Testis (tissue), 2 donors: ENCODE measurements at regions not wholly inside any gene's neighbourhood (a gene's known extent, or its start where the extent isn't known, plus 50 kb on each side); places are given as distances from the start of the nearest gene placed in this dataset.

ENCODE experiments used
- DNase-seq: peaks from one replicate; pipeline ENCODE4 v3.0.0-alpha.2; 2019
- H3K27ac ChIP-seq, 2 donors: fragments of 200-600 bp; sonication (generic); one replicate each; pipeline ENCODE4 v1.5.1; 2019
- H3K27me3 ChIP-seq: fragments of 200-600 bp; sonication (generic); one replicate; pipeline ENCODE4 v1.5.1; 2019
- H3K36me3 ChIP-seq: fragments of 200-600 bp; sonication (generic); one replicate; pipeline ENCODE4 v1.5.1; 2017; ENCODE audit warnings: low read depth; ENCODE audit errors: missing control alignments
- H3K4me1 ChIP-seq: fragments of 200-600 bp; sonication (generic); one replicate; pipeline ENCODE4 v1.5.1; 2019
- H3K4me3 ChIP-seq, 2 donors: fragments of 200-600 bp; sonication (generic); one replicate each; pipeline ENCODE4 v1.5.1; 2017 to 2019
- H3K9me3 ChIP-seq: fragments of 200-600 bp; sonication (generic); one replicate; pipeline ENCODE4 v1.5.1; 2017
- POLR2A ChIP-seq: fragments of 450-650 bp; IDR thresholded peaks from one replicate; pipeline ENCODE4 v1.6.1; 2017; ENCODE audit warnings: antibody characterized with exemption, mild to moderate bottlenecking, moderate library complexity
- WGBS, 2 donors: methylation state at CpG; one replicate each; pipeline ENCODE4 v1.1.5; 2018; 5-methylcytosine and 5-hydroxymethylcytosine counted together
- intact Hi-C: fragments of 100-400 bp; cut with DNase I; formaldehyde crosslinking; loops from one replicate; pipeline ENCODE4 v1.15.1; 2023; ENCODE audit warnings: low total_unique reads
- TF ChIP-seq, protein P1 (sequence below), 3 experiments: fragments of 450-650 bp in 2 of 3; fragments of 200-600 bp in 1 of 3; sonication (generic) in 1 of 3; IDR thresholded peaks; one replicate each; pipeline ENCODE4 v1.5.1; 2016 to 2019; ENCODE audit warnings: antibody characterized with exemption in 3 of 3, mild to moderate bottlenecking in 2 of 3, moderate library complexity in 1 of 3

DNA sequence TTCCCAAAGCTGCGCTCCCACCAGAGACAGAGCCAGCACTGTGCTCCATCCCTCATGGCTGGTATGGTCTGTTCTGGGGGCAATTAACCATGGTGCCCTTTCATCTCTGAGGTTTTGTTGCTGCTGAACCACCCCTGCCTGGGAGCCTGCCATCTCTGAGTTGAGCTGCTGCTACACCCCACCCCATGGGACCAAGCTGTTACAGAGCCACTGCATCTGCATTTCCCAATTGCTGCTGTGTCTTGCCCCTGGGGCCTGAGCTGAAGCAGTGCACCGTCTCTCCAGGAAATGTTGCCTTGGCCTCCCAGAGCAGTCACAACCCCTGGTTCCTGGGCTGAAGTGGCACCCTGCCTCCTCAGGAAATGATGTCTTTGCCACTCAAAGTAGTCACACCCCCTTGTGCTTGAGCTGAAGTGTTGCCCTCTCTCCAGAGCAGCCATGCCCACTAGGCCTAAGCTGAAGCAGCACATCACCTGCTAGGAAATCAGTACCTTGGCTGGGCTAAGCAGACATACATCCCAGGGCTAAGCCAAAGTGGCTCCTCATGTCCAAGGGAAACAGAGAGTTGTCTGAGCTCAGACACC lies 140.3 kb downstream of the RERGL start:
- Histone ChIP-seq H3K9me3 (no peaks in the 10 kb centered on the region), H3K27me3 (no peaks in the 10 kb centered on the region), H3K4me1 (no peaks in the 10 kb centered on the region), H3K36me3 (no peaks in the 10 kb centered on the region), H3K27ac (no peak overlapping the region), H3K4me3 (no peak overlapping the region)
- WGBS, 2 donors, result 85 to 100% methylated on average over 1 to 2 of the region's 2 CpGs
- intact Hi-C loops, result no loop called here
- no peak for DNase-seq
- TF ChIP-seq POLR2A, result no peak
- TF ChIP-seq, protein P1, sequence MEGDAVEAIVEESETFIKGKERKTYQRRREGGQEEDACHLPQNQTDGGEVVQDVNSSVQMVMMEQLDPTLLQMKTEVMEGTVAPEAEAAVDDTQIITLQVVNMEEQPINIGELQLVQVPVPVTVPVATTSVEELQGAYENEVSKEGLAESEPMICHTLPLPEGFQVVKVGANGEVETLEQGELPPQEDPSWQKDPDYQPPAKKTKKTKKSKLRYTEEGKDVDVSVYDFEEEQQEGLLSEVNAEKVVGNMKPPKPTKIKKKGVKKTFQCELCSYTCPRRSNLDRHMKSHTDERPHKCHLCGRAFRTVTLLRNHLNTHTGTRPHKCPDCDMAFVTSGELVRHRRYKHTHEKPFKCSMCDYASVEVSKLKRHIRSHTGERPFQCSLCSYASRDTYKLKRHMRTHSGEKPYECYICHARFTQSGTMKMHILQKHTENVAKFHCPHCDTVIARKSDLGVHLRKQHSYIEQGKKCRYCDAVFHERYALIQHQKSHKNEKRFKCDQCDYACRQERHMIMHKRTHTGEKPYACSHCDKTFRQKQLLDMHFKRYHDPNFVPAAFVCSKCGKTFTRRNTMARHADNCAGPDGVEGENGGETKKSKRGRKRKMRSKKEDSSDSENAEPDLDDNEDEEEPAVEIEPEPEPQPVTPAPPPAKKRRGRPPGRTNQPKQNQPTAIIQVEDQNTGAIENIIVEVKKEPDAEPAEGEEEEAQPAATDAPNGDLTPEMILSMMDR (IDR thresholded peaks at IDR 0.05), result no peak

DNA sequence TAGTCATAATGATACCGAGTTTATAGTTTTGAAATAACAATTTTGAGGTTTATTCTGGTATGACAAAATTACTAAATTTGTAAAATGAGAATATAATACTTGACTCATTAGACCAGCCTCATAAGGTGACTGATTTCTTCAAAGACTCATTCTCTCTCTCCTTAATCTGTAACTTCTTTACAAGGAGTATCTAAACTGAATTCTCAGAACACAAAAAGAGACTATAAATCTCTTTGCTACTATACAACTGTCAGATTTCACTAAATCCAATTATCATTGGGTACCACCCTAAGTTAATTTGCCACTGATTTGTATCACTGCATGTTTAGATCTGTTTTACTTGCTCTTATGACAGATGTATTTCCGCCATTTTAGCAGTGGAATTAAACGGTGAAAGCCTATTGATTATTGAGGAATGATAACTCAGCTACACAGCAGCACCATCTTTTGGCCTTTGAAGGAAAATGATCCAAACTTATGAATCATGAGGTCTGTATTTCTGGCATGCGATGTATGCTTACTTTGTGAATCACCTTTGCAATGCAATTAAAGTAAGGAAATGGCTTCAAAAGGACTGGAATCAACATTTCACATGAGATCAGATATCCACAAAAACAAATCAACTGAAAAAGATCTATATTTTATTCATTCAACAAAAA lies 161.2 kb downstream of the RERGL start:
- no peaks in the 10 kb centered on the region for H3K27me3 ChIP-seq
- no peak for DNase-seq
- H3K4me1 ChIP-seq, result no peaks in the 10 kb centered on the region
- intact Hi-C loops, result no loop called here
- 67 to 68% methylated on average over 4 of the region's 4 CpGs for WGBS, 2 donors
- H3K27ac ChIP-seq, result no peak overlapping the region
- H3K4me3 ChIP-seq, result no peak overlapping the region
- TF ChIP-seq, protein P1 (IDR thresholded peaks at IDR 0.05), result no peak
- TF ChIP-seq POLR2A, result no peak
- no peaks in the 10 kb centered on the region for H3K36me3 ChIP-seq
- H3K9me3 ChIP-seq, result no peaks in the 10 kb centered on the region

DNA sequence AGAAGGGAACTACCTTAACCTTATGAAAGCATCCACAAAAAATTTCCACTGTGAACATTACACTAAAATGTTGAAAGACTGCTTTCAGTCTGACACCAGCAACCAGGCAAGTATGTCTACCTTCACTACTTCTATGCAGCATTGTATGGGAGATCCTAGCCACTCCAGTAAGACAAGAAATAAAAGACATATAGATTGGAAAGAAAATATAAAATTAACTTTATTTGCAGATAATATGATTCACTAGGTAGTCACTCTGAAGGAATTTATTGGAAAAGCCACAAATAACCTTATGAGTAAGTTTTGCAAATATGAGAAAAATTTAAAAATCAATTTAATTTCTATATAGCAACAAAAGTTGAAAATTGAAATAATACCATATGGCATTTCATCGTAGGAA lies 172.0 kb downstream of the RERGL start:
- 80 to 90% methylated on average over 1 of the region's 1 CpG for WGBS, 2 donors
- no peaks in the 10 kb centered on the region for H3K4me1 ChIP-seq
- no peak overlapping the region for H3K4me3 ChIP-seq
- TF ChIP-seq, protein P1 (IDR thresholded peaks at IDR 0.05), result no peak
- no peak for TF ChIP-seq POLR2A
- no peaks in the 10 kb centered on the region for H3K36me3 ChIP-seq
- intact Hi-C loops, result no loop called here
- no peak overlapping the region for H3K27ac ChIP-seq
- H3K27me3 ChIP-seq, result no peaks in the 10 kb centered on the region
- no peaks in the 10 kb centered on the region for H3K9me3 ChIP-seq
- DNase-seq, result no peak

DNA sequence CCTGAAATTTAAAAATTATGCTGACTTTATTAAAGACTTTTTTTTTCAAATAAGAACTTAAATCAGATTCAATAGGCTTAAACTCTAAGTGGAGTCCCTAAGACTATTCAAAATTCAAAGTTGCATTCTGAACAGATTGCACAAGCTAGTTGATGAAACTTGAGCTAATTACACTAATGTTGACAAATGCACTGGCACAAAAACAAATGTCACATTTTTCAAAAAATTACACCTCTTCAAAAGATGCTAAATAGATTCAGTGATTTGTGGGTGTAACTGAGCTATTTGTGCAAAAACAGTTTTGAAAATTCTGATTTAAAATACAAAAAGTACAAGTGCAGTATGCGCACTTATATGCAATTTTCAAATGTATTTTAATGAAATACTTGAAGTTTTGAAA lies 205.4 kb downstream of the RERGL start:
- TF ChIP-seq, protein P1 (IDR thresholded peaks at IDR 0.05), result no peak
- TF ChIP-seq POLR2A, result no peak
- Histone ChIP-seq H3K27ac (no peak overlapping the region), H3K4me1 (no peaks in the 10 kb centered on the region), H3K4me3 (no peak overlapping the region), H3K9me3 (no peaks in the 10 kb centered on the region), H3K36me3 (no peaks in the 10 kb centered on the region), H3K27me3 (no peaks in the 10 kb centered on the region)
- WGBS, 2 donors, result 87 to 91% methylated on average over 1 of the region's 1 CpG
- no peak for DNase-seq
- intact Hi-C loops, result no loop called here

DNA sequence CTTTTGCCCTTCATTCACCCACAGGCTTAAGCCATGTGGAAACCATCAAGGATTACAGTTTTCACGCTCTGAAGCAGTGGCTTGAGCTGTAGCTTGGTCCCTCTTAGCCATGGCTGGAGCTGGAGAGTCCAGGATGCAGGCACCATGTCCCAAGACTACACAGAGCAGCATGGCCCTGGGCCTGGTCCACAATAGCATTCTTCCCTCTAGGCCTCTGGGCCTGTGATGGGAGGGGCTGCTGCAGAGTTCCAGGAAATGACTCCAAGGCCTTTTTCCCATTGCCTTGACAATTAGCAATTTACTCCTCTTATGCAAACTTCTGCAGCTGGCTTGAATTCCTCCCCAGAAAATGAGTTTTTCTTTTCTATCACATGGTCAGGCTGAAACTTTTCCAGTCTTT lies 211.3 kb downstream of the RERGL start:
- TF ChIP-seq POLR2A, result no peak
- TF ChIP-seq, protein P1 (IDR thresholded peaks at IDR 0.05), result no peak
- no peaks in the 10 kb centered on the region for H3K27me3 ChIP-seq
- no peaks in the 10 kb centered on the region for H3K4me1 ChIP-seq
- WGBS, 2 donors, result 72 to 75% methylated on average over 1 of the region's 1 CpG
- H3K27ac ChIP-seq, result no peak overlapping the region
- H3K9me3 ChIP-seq, result no peaks in the 10 kb centered on the region
- no peak for DNase-seq
- no peaks in the 10 kb centered on the region for H3K36me3 ChIP-seq
- H3K4me3 ChIP-seq, result no peak overlapping the region
- intact Hi-C loops, result no loop called here
